Esophagus mucosa (tissue), 1 donor: ENCODE measurements at regions not wholly inside any gene's neighbourhood (a gene's known extent, or its start where the extent isn't known, plus 50 kb on each side); places are given as distances from the start of the nearest gene placed in this dataset.
"Not testable (repeated sequence)": the region's sequence is repeated elsewhere in the genome, so short reads cannot be mapped to it uniquely, and the experiment has no call there.

Experiments
- ATAC-seq: fragments of 200-7000 bp; cut with Tn5 transposase; one replicate; pipeline ENCODE4 v1.9.1; 2020
- donor health status: DM: yes; HTN: yes; CAD: no.

DNA sequence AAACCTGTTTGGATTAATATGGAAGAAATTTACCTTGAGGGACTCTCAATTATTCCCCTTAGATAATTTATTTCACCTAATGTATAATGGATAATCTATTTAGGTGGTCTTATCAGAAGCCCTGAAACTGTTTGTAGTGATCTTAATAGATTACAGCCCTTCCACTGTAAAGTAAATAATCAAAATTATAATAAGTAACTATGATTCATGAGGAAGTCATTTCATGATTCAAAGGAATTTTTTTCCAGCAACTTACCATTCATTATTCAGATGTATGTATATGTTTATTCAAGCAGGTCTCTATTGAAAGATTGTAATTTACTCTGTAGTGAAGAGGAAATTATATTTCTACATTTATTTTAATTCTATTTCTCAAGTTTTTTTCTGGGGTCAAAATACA lies 250.6 kb upstream of the ROBO1 start:
- no peak for ATAC-seq

DNA sequence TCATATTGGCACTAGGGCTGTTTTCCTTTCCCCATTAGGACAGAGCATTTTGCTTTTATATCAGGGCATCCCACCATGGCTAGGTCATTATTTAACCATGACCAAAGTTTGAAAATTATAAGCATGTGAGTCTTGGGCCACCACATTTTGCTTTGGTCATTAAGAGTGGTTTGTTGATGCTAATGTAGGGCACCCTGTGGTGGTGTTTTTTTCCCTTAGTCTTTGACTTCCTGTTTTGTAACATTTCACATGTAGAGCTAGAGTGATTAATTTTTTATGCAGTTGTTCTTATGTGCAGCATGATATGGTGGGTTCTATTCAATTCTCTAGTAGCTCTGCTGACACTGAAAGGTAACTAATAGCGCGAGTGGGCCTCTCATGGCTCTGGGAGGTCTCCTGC lies 249.6 kb upstream of the ROBO1 start:
- no peak for ATAC-seq

DNA sequence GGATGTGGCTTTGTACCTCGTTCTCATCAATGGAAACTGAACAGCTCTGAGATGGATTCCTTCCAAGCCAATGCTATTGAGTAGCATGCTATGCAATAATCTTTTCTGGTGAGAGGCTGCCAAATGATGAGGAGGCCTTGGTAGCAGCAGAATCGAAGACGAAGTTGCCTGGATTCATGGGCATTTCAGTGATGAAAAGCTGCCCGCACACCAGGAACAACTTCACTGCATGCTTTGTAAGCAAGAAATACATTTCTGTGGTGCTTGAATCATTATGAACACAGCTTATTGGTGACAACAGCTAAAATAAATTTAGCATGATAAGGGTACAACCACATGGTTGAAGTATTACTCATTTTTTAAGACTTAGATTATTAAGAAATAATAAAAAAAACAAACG lies 246.8 kb upstream of the ROBO1 start:
- ATAC-seq = no peak

DNA sequence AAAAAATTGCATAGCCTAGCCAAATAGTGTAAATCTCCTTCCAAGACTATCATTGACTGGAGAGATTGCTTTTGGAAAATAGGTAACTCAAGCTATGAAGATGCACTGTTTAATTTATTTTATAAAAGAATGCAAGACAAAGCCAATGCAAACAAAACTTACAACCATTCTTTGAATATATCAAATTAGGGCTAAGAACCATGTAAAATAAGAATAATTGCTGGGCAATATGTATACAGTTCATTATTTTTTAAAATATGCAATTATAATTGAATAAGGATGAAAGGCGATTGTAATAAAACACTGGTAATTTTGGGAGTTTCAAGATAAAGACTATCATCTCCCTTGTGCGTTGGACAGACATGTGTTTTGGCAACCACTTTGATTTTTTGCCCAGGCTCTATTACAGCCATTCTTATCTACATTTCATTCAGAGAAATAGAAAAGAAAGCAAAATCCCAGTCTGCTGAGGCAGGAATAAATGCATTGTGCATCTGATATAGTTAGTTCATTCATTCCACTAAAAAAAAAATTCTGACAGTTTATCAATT lies 242.3 kb upstream of the ROBO1 start:
- no peak for ATAC-seq

DNA sequence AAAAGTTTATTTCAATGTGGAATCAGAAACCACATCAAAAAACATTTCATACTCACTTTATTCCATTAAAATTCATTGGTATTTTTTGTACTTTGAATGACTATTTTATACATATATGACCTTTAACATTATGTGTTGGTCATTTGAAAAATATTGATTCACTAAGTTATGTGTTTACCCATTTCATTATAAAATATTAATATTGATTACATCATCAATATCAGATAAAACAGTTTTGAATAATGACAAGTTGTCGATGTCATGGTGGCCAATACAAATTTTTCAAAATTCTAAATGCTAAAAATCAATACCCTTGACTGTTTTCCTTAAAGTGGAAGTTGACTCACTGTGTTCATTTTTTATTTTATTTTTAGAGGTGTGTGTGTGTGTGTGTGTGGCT lies 239.7 kb upstream of the ROBO1 start:
- no peak for ATAC-seq

DNA sequence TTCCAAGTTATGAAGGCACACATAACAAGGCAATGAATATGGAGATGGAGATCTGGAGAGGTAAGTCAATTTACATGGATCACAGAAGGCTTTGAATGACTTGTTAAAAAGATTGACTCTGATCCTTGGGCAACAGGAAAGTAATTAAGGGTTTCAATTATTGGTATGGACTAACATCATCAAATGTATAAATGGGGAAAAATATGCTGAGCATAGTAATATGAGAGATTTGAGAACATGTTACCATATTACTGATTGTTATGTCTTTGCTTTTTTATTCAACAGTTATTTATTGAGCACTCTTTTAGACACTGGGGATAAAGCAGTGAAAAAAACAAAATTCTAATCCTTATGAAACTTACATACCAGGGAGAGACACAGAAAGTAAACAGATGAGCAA lies 238.5 kb upstream of the ROBO1 start:
- no peak for ATAC-seq

DNA sequence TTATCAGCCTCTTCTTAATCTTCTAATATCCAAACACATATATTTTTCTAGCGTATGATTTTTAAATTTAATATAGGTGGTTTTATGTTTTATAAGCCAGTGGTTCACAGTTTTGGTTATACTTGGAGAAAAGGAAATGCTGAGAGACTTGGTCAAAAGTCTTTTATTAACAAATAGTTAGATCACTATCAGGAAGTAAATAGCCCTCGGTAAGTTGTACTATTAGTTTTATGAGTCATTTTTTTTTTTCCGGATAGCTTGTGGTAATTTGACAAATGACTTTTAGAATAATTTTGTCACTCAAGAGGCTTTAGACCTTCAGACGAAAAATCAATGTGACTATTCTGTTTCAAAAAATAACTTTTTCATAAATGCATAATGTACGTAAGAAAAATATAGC lies 232.2 kb upstream of the ROBO1 start:
- ATAC-seq = no peak

DNA sequence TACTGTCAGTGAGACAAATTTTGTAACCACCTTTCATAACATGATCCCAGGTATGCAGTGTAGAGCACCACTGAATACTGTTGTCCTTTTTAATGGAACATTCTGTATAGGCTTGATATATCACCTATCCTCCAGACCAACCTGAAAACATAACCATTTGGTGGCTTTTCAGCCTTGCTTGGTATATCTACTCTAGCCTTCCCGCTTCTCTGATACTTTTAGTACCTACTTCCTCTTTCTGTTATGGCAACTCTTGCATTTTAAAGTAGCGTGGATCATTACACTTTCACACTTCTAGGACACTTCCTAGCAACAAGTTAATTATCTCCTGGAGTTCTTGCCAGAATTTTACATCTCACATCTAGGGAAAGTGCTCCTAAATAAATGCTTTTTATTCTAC lies 226.6 kb upstream of the ROBO1 start:
- no peak for ATAC-seq

DNA sequence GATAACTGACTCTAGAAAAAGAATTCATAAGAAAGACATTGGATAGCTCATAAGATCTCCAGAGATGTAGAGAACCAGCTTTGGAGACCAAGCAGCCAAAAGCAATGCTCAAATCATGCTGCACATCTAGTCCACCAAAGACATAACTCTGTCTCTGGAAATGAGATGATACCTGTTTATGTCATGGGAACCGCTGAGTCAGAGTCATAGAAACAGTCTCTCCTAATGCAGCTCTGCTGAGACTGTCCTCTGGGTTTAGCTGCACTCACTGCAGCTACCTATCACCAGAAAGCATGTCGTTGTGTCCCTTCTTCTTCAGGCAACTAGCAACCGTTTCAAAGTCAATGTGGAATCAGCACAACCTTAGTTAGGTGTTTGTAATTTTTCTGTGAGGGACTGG lies 218.5 kb upstream of the ROBO1 start:
- no peak for ATAC-seq

DNA sequence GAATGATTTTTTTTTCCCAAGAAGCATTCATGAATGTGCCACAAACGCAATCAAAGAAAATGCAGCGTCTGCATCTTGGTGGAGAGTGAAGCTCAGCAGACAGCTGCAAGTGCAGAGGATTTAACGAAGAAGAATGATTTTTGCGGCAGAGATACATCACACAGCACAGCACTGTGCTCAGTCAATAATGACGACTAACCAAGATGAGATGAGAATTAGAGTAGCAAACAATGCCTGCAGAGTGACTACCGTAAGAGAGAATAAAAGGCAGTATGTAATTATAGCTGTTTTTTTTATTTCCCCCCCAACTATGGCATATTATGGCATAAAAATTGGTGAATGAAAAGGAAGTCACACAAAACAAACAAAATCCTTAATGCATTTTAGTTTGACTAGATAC lies 218.0 kb upstream of the ROBO1 start:
- no peak for ATAC-seq

DNA sequence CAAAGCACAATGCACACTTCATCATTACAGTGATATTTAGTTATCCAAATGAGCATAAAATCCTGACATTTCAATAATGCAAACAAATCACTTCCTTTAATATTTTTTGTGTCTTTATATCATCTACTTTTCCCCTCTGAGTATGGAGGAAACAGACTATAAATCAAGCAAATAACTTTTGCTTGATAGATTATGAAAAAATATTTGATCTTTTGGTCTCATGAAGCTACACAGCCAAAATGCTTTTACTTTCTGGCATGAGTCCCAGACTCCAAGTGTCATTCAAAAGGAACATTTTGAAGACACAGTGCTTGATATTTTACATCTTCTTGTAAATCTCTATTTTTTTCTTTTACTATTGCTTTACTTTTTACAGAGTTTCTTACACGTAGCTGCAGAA lies 215.3 kb upstream of the ROBO1 start:
- ATAC-seq = no peak

DNA sequence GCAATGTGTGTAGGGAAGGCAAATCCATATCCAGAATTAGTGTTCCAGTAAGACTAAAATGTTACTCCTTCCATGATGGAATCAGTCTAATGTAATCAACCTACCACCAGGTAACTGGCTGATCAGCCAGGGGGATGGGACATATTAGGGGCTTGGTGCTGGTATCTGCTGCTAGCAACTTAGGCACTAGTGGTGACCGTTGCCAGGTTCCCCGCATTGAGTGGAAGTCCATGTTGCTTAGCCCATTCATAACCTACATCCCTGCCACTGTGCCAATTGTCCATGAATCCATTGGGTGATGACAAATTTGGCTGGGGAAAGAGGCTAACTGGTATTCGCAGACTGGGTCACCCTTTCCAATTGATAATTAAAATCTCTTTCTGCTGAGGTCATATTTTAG lies 212.2 kb upstream of the ROBO1 start:
- no peak for ATAC-seq

DNA sequence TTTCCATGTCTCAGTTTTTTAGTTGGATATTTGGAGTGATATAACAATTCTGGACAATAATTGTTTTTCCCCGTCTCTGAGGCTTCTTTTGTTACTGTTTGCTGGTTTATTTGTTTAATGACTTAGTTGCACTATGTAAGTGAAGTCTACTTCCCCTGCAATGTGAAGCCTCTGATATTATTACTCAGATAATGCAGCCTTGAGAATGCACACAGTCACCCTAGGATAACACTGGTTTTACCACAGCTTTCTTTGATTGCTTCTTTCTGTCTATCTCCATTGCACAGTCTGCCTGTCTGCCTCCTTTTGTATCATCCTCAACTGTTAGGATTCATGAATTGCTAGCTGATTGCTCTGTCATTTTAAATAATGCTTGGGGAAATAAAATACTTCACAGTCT lies 208.7 kb upstream of the ROBO1 start:
- no peak for ATAC-seq

DNA sequence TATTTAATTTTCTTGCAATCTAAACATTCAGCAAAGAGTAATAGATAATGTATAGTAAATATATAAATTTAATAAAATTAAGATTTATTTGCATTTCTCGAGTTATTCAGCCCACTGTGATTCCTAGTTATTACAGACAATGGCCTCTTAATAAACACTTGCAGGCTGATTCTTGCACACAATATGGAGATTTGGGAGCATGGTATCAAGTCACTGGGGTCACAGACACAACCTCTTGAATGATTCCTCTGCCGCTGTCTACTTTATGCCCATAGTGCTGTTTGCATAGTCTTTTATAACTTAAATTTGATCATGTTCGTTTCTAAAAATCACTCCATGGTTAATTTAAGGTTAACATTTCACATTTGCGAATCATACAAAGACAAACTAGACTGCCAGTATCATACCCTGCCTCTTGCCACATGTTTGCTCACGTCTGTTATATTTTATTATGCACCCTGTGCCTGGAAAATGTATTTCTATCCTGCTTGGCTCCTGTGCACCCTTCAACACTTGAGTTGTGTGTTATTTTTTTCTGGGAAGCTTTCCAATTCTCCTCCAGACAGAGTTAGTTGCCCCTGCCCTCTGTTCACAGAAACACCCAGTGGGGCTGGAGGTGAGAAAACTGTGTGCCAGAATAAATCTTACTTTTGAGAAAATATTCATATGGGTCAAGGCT lies 206.3 kb upstream of the ROBO1 start:
- no peak for ATAC-seq

DNA sequence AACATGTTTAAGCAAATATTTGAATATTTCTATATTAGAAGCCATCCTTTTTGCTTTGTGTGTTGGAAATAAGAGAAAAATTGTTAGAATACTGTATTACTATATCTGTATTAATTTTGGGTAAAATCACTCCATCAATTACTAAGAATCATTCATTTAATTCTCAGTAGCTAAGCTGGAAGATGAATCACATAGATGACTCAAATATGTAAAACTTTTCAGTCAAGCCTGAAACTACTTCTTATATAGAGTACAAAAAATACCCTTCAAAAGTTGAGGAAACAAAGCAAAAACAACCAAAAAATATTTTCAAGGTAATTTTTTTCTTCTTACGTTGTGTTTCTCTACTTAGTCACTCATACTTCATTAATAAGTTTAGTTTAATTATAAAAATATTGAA lies 205.7 kb upstream of the ROBO1 start:
- no peak for ATAC-seq

DNA sequence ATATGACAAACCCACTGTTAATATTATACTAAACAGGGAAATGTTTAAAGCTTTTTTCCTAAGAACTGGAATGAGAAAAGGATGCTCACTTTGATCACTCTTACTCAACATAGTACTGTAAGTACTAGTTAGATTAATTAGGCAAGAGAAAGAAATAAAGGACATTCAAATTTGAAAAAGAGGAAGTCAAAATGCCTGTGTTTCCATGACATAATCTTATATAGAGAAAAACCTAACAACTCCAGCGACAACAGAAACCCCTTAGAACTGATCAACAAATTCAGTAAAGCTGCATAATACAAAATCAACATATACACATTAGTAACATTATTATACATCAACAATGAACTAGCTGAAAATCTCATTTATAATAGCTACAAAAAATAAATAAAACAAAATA lies 200.6 kb upstream of the ROBO1 start:
- no peak for ATAC-seq

DNA sequence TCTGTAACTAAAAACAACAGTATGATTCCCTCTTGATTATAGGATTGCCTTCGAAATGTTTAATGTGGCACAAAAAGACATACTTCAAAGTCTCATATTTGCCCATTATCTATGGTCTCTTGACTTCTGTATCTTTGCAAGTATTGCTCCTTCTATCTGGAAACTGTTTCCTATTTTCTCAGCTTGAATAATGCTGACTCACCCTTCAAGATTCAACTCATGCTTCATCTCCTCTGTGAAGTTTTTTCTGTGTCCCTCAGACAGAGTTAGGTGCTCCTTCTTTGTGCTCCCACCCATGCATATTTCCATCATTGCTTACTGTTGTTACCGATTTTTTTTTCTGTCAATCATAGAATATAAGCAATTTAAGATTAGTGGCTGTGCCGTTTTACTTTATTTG lies 192.8 kb upstream of the ROBO1 start:
- ATAC-seq = no peak

DNA sequence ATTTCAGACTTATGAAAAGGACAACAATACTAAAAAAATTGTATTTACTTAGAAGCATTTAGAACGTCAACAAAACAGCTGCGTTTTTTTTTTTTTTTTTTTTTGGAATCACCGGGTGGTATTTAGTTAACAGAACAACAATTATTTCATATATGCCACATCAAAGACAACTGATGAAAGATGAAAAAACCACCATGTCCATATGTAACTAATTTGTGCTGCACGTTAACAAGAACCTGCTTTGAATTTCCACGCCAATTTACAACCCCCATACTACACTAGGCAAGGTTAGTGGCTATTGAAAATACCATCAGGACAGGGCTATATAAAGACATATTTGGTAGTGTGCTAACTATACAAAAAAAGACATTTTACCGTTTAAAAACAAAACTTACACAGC lies 189.3 kb upstream of the ROBO1 start:
- no peak for ATAC-seq

DNA sequence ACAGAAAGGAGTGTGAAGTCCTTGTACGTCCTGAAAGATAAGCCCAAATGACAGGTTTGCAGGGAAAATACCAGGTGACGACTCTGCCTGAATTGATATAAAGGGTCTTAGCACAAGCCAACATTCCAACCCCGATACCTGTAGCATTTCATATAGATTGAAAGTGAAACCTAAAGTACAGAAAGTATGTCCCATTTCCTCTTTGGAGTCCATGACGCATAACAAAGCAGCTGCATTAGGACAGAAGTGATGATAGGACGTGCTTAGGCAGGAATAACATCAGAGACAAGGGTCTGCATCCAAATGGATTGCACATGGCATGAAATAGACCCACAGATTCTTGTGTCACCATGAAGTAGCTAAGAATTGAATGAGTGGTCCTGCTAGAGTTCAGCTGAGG lies 187.0 kb upstream of the ROBO1 start:
- no peak for ATAC-seq

DNA sequence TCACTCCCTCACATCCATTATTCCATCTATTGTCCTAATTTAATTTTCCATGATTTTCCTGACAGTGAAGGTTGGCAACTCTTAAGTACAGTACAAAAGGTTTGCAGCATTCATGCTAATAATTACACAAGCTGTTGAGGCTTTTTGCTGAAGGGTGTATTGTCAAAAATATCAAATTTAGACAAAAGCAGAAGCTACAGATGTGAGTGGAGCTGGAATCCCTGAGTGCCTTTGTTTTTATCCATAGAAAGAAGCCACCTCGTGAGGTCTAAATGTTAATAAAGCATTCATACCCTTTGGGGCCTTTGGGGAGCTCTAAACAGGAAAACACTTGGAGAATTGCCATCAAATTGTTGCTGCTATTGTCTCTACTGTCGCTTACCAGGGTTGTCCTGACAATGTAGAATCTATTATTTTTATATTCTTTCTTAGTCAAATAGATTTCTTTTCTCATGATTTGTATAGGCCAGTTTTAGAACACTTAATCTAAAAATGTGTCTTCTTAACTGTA lies 185.8 kb upstream of the ROBO1 start:
- ATAC-seq = no peak

DNA sequence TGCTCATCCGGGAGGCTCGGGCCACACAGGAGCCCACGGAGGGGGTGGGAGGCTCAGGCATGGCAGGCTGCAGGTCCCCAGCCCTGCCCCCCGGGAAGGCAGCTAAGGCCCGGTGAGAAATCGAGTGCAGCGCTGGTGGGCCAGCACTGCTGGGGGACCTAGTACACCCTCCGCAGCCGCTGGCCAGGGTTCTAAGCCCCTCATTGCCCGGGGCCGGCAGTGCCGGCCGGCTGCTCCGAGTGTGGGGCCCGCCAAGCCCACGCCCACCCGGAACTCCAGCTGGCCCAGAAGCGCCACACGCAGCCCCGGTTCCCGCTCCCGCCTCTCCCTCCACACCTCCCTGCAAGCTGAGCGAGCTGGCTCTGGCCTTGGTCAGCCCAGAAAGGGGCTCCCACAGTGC lies 183.6 kb upstream of the ROBO1 start:
- ATAC-seq = not testable (repeated sequence)

DNA sequence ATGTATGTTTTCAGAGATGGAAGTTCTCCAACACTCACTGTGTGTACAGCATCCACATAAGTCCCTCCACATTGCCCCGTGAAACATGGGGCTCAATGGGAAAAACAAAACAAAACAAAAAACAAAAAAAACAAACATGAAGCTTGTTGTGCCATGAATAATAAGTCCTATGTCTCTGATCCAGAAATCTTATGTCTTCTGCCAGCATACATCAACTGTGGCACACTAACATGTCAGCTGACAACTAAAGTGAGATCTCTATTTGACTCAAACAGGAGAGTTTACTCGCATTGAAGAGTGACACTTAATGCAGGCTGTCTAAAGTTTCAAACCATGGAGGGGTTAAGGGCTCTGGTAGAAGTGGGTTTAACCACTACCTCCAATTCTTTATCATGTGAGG lies 180.2 kb upstream of the ROBO1 start:
- no peak for ATAC-seq

DNA sequence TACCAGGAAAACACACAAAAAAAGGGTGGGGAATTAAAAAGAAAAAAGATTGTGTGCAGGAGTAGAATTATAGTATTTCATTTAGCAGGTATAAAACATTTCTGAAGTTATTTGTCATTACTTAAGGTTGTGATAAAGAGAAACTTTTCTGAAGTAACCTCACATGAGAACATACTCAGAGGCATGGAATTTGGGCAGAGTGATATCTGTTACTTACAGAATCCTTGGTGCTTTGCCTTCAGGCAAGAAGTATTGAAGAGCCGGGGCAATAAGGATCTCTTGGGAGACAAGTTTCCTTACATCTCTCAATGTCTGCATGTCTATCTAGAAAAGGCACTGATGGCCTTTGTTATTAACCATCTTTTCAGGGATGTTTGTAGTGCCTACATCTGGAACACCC lies 179.7 kb upstream of the ROBO1 start:
- no peak for ATAC-seq

DNA sequence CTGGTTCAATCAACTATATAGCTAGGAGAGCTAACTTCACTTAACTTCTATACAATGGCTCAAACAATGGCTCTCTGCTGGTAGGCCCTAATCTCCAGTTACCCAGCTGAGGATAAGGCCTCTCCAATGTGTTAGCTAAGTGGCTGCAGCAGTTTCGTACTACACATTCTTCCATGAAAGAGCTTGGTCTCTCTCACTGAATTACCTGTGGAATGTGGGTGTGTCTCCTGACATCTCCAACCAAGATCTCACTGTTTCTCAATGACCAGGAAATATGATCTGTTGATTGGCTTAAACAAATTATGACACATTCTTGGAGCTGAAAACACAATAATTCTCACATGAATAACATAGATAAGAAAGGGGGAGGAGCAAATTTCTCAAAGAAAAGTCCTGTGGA lies 169.8 kb upstream of the ROBO1 start:
- ATAC-seq = no peak

DNA sequence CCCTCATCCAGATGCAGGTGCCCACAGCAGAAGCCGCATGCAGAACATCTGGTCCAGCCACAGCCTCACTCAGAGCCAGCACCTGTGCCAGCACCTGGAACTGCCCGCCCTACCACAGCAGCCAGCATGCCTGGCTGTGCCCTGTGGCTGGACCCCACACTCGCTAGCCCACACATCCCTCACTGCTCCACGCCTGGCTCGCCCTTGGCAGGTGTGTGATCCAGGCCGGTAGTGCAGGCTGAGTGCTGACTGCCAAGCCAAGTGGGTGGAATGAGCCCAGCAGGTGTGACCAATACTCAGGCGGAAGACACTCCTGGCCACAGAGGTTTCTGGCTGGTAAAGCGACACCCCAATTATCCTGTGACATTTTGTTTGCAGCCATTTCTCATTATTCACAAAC lies 162.4 kb upstream of the ROBO1 start:
- no peak for ATAC-seq
